ENCODE measurements at regions not wholly inside any gene's neighbourhood (a gene's known extent, or its start where the extent isn't known, plus 50 kb on each side); places are given as distances from the start of the nearest gene placed in this dataset.
"Not testable (repeated sequence)": the region's sequence is repeated elsewhere in the genome, so short reads cannot be mapped to it uniquely, and the experiment has no call there.

DNA sequence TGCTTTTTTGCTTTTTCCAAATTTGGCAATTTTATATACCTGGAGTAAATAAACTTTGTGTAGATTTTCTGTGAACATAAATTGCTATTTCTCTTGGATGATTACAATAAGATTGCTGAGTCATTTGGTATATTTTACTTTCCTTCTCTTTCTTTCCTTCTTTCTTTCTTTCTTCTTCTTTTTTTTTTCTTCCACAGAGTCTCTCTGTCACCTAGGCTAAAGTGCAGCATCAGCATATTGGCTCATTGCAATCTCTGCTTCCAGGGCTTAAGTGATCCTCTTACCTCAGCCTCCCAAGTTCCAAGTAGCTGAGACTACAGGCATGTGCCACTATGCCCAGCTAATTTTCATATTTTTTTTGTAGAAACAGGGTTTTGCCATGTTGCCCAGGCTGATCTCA, 201.2 kb upstream of the OR4C13 start:
- DNase-seq; H3K36me3 ChIP-seq (ENCODE audit: control insufficient read depth, insufficient read depth, low read length); H3K27me3 ChIP-seq (ENCODE audit: control insufficient read depth, insufficient read depth, low read length, poor library complexity, severe bottlenecking); H3K4me1 Mint-ChIP-seq; H3K4me1 ChIP-seq (ENCODE audit: control insufficient read depth, insufficient read depth, low read length); H3K4me3 ChIP-seq (ENCODE audit: low read length); H3K36me3 Mint-ChIP-seq (ENCODE audit: low read depth); H3K27ac ChIP-seq (ENCODE audit: low read depth, low read length); H3K27ac Mint-ChIP-seq; H3K4me3 Mint-ChIP-seq; H3K9ac ChIP-seq (ENCODE audit: extremely low read depth, low read length, poor library complexity, severe bottlenecking); H3K27me3 Mint-ChIP-seq (ENCODE audit: insufficient read depth): not testable (repeated sequence)
- H3K9me3 Mint-ChIP-seq, result peaks cover 66% of the 10 kb centered on the region
- peaks cover 71% of the 10 kb centered on the region for H3K9me3 ChIP-seq (ENCODE audit: control insufficient read depth, low read length)

- H3K4me3 ChIP-seq (ENCODE audit: low read length); H3K9ac ChIP-seq (ENCODE audit: extremely low read depth, low read length, poor library complexity, severe bottlenecking); H3K36me3 Mint-ChIP-seq (ENCODE audit: low read depth); H3K27me3 Mint-ChIP-seq (ENCODE audit: insufficient read depth); H3K27ac ChIP-seq (ENCODE audit: low read depth, low read length); H3K4me1 Mint-ChIP-seq; H3K27me3 ChIP-seq (ENCODE audit: control insufficient read depth, insufficient read depth, low read length, poor library complexity, severe bottlenecking); H3K4me1 ChIP-seq (ENCODE audit: control insufficient read depth, insufficient read depth, low read length); H3K36me3 ChIP-seq (ENCODE audit: control insufficient read depth, insufficient read depth, low read length); DNase-seq; H3K27ac Mint-ChIP-seq; H3K4me3 Mint-ChIP-seq: not testable (repeated sequence)
- WGBS, 2 experiments (ENCODE audit: insufficient coverage in 1 of 2, insufficient read length in 1 of 2), result 90% methylated on average over 3 to 18 of the region's 20 CpGs
- H3K9me3 Mint-ChIP-seq, result peaks cover 34% of the 10 kb centered on the region
- peaks cover 29% of the 10 kb centered on the region for H3K9me3 ChIP-seq (ENCODE audit: control insufficient read depth, low read length)
Observed at GRCh38 chr11:49780791-49781190, 171.4 kb upstream of the OR4C13 start.

DNA sequence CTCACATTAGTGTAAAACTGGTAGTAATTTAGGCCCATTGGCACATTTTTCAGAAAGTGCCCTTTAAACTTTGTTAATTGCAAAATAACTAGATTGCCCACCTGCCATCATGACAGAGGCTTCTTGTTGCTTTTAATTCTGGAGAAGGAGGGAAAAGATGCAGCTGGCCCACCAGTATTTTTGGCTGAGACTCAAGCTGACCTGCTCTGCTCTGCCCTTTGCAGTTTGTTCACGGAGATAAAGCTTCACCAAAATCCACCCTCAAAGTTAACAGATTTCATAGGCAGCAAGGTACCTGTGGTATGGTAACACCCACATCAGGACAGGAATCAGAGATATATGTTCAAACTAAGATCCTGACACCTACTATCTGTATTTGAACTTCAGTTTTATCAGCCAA, 170.2 kb upstream of the OR4C13 start:
- DNase-seq, H3K4me3 Mint-ChIP-seq: not testable (repeated sequence)
- WGBS, 2 experiments (ENCODE audit: insufficient coverage in 1 of 2, insufficient read length in 1 of 2), result 50% methylated on average over 1 of the region's 1 CpG; no CpG with 5 or more reads in 1 of the 2 experiments

GRCh38 chr11:49783841-49784240, 168.3 kb upstream of the OR4C13 start:
- not testable (repeated sequence) for DNase-seq; H3K36me3 ChIP-seq (ENCODE audit: control insufficient read depth, insufficient read depth, low read length); H3K27me3 ChIP-seq (ENCODE audit: control insufficient read depth, insufficient read depth, low read length, poor library complexity, severe bottlenecking); H3K36me3 Mint-ChIP-seq (ENCODE audit: low read depth); H3K4me3 Mint-ChIP-seq; H3K9ac ChIP-seq (ENCODE audit: extremely low read depth, low read length, poor library complexity, severe bottlenecking); H3K27me3 Mint-ChIP-seq (ENCODE audit: insufficient read depth); H3K27ac Mint-ChIP-seq; H3K27ac ChIP-seq (ENCODE audit: low read depth, low read length); H3K4me1 Mint-ChIP-seq; H3K4me1 ChIP-seq (ENCODE audit: control insufficient read depth, insufficient read depth, low read length); H3K4me3 ChIP-seq (ENCODE audit: low read length)
- WGBS, 2 experiments (ENCODE audit: insufficient coverage in 1 of 2, insufficient read length in 1 of 2), result 52 to 84% methylated on average over 2 to 4 of the region's 6 CpGs
- peaks cover 49% of the 10 kb centered on the region for H3K9me3 Mint-ChIP-seq
- peaks cover 37% of the 10 kb centered on the region for H3K9me3 ChIP-seq (ENCODE audit: control insufficient read depth, low read length)

More for the DNA sequence above, 170.2 kb upstream of the OR4C13 start:
- H3K36me3 ChIP-seq (ENCODE audit: control insufficient read depth, insufficient read depth, low read length); H3K27me3 Mint-ChIP-seq (ENCODE audit: insufficient read depth); H3K36me3 Mint-ChIP-seq (ENCODE audit: low read depth); H3K27me3 ChIP-seq (ENCODE audit: control insufficient read depth, insufficient read depth, low read length, poor library complexity, severe bottlenecking); H3K4me1 Mint-ChIP-seq; H3K27ac ChIP-seq (ENCODE audit: low read depth, low read length); H3K9ac ChIP-seq (ENCODE audit: extremely low read depth, low read length, poor library complexity, severe bottlenecking); H3K4me3 ChIP-seq (ENCODE audit: low read length); H3K4me1 ChIP-seq (ENCODE audit: control insufficient read depth, insufficient read depth, low read length); H3K27ac Mint-ChIP-seq: not testable (repeated sequence)
- peaks cover 40% of the 10 kb centered on the region for H3K9me3 Mint-ChIP-seq
- H3K9me3 ChIP-seq (ENCODE audit: control insufficient read depth, low read length), result peaks cover 35% of the 10 kb centered on the region

- H3K4me3 Mint-ChIP-seq; H3K4me1 ChIP-seq (ENCODE audit: control insufficient read depth, insufficient read depth, low read length): not testable (repeated sequence)
- peaks cover 52% of the 10 kb centered on the region for H3K9me3 Mint-ChIP-seq
Observed at GRCh38 chr11:49789787-49790186, 162.4 kb upstream of the OR4C13 start.

DNA sequence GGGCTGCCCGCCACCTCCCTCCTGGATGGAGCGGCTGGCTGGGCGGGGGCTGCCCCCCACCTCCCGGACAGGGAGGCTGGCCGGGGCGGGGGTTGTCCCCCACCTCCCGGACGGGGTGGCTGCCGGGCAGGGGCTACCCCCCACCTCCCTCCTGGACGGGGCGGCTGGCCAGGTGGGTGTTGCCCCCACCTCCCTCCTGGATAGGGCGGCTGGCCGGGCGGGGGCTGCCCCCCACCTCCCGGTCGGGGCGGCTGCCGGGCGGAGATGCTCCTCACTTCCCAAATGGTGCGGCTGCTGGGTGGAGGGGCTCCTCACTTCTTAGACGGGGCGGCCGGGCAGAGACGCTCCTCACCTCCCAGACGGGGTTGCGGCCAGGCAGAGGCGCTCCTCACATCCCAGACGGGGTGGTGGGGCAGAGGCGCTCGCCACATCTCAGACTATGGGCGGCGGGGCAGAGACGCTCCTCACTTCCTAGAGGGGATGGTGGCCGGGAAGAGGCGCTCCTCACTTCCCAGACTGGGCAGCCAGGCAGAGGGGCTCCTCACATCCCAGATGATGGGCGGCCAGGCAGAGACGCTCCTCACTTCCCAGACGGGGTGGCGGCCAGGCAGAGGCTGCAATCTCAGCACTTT, 153.9 kb upstream of the OR4C13 start:
- not testable (repeated sequence) for H3K4me3 ChIP-seq (ENCODE audit: low read length); H3K4me1 ChIP-seq (ENCODE audit: control insufficient read depth, insufficient read depth, low read length); H3K4me3 Mint-ChIP-seq; H3K27ac Mint-ChIP-seq; H3K36me3 ChIP-seq (ENCODE audit: control insufficient read depth, insufficient read depth, low read length); DNase-seq; H3K9ac ChIP-seq (ENCODE audit: extremely low read depth, low read length, poor library complexity, severe bottlenecking); H3K27me3 Mint-ChIP-seq (ENCODE audit: insufficient read depth); H3K27me3 ChIP-seq (ENCODE audit: control insufficient read depth, insufficient read depth, low read length, poor library complexity, severe bottlenecking); H3K4me1 Mint-ChIP-seq; H3K36me3 Mint-ChIP-seq (ENCODE audit: low read depth); H3K27ac ChIP-seq (ENCODE audit: low read depth, low read length)
- peaks cover 45% of the 10 kb centered on the region for H3K9me3 Mint-ChIP-seq
- WGBS, 2 experiments (ENCODE audit: insufficient coverage in 1 of 2, insufficient read length in 1 of 2), result 75 to 85% methylated on average over 4 to 33 of the region's 39 CpGs
- peaks cover 13% of the 10 kb centered on the region for H3K9me3 ChIP-seq (ENCODE audit: control insufficient read depth, low read length)

More at GRCh38 chr11:49789787-49790186, 162.4 kb upstream of the OR4C13 start:
- H3K36me3 ChIP-seq (ENCODE audit: control insufficient read depth, insufficient read depth, low read length); H3K27ac Mint-ChIP-seq; H3K4me1 Mint-ChIP-seq; H3K27ac ChIP-seq (ENCODE audit: low read depth, low read length); H3K36me3 Mint-ChIP-seq (ENCODE audit: low read depth); H3K27me3 ChIP-seq (ENCODE audit: control insufficient read depth, insufficient read depth, low read length, poor library complexity, severe bottlenecking); H3K4me3 ChIP-seq (ENCODE audit: low read length); DNase-seq; H3K9ac ChIP-seq (ENCODE audit: extremely low read depth, low read length, poor library complexity, severe bottlenecking); H3K27me3 Mint-ChIP-seq (ENCODE audit: insufficient read depth): not testable (repeated sequence)
- 33 to 46% methylated on average over 2 of the region's 2 CpGs for WGBS, 2 experiments (ENCODE audit: insufficient coverage in 1 of 2, insufficient read length in 1 of 2)
- H3K9me3 ChIP-seq (ENCODE audit: control insufficient read depth, low read length), result peaks cover 29% of the 10 kb centered on the region

- H3K27me3 ChIP-seq (ENCODE audit: control insufficient read depth, insufficient read depth, low read length, poor library complexity, severe bottlenecking); H3K27ac ChIP-seq (ENCODE audit: low read depth, low read length); H3K36me3 Mint-ChIP-seq (ENCODE audit: low read depth); H3K9me3 ChIP-seq (ENCODE audit: control insufficient read depth, low read length); H3K36me3 ChIP-seq (ENCODE audit: control insufficient read depth, insufficient read depth, low read length); DNase-seq; H3K27ac Mint-ChIP-seq; H3K4me3 Mint-ChIP-seq; H3K4me1 ChIP-seq (ENCODE audit: control insufficient read depth, insufficient read depth, low read length); H3K4me3 ChIP-seq (ENCODE audit: low read length); H3K9ac ChIP-seq (ENCODE audit: extremely low read depth, low read length, poor library complexity, severe bottlenecking); H3K27me3 Mint-ChIP-seq (ENCODE audit: insufficient read depth); H3K4me1 Mint-ChIP-seq: not testable (repeated sequence)
- peaks cover 70% of the 10 kb centered on the region for H3K9me3 Mint-ChIP-seq
- WGBS, 2 experiments (ENCODE audit: insufficient coverage in 1 of 2, insufficient read length in 1 of 2), result 89 to 92% methylated on average over 9 to 40 of the region's 43 CpGs
Observed at GRCh38 chr11:49817705-49818430, 134.3 kb upstream of the OR4C13 start.

Data from endodermal cell (in vitro differentiated cells).